Transverse colon (tissue), 4 donors: ENCODE measurements at regions not wholly inside any gene's neighbourhood (a gene's known extent, or its start where the extent isn't known, plus 50 kb on each side); places are given as distances from the start of the nearest gene placed in this dataset.

Source experiments
- CTCF ChIP-seq, 5 experiments: fragments of 200-600 bp in 3 of 5; fragments of 450-650 bp in 2 of 5; sonication (generic) in 3 of 5; IDR thresholded peaks; 1 replicate in 2 of 5; 2 replicates in 3 of 5; pipeline ENCODE4 v1.5.1; 2016 to 2017; ENCODE audit warnings: antibody characterized with exemption in 5 of 5, inconsistent platforms in 3 of 5, mild to moderate bottlenecking in 2 of 5, moderate library complexity in 1 of 5
- POLR2AphosphoS5 ChIP-seq, 3 donors: sonication (generic); formaldehyde crosslinking; IDR thresholded peaks; one replicate each; pipeline ENCODE4 v1.6.1; 2016; ENCODE audit warnings: antibody characterized with exemption in 3 of 3

GRCh38 chr14:54344445-54344844, 52.4 kb upstream of the CDKN3 start:
- TF ChIP-seq POLR2AphosphoS5 (IDR thresholded peaks at IDR 0.05) = no peak
- TF ChIP-seq CTCF (IDR thresholded peaks at IDR 0.05) = no peak
